HCT116 (cell line): ENCODE measurements at regions not wholly inside any gene's neighbourhood (a gene's known extent, or its start where the extent isn't known, plus 50 kb on each side); places are given as distances from the start of the nearest gene placed in this dataset.

Experiments
- ATAC-seq: fragments of 200-7000 bp; cut with Tn5 transposase; 2 replicates; pipeline ENCODE4 v1.9.1; 2020; ENCODE audit warnings: mild to moderate bottlenecking, moderate library complexity
- BruUV-seq: library from RNA; stranded (reverse); fragments of 400-500 nt; replicated peaks from 2 replicates; lab custom pipeline; 2021; lab: Mats Ljungman, UMichigan
- CTCF ChIA-PET: fragments of 300-600 bp; sonication (Branson Sonifier 250); formaldehyde crosslinking; loops from one replicate; lab custom pipeline; 2021; ENCODE audit warnings: antibody characterized with exemption; lab: Charles Lee
- POLR2A ChIA-PET: fragments of 300-600, 350-600 bp; sonication (Branson Sonifier 250); formaldehyde crosslinking; loops from one replicate; lab custom pipeline; 2021; ENCODE audit warnings: antibody characterized with exemption; lab: Charles Lee
- RAD21 ChIA-PET, 2 experiments: fragments of 300-600 bp; sonication (Branson Sonifier 250); formaldehyde crosslinking; loops; one replicate each; lab custom pipeline; 2023; ENCODE audit warnings: low total read pairs in 2 of 2; ENCODE audit not compliant: uncharacterized antibody in 2 of 2, unreplicated experiment in 2 of 2, low non-redundant PET in 1 of 2; lab: Charles Lee
- DNase-seq: peaks from one replicate; pipeline ENCODE4 v3.0.0-alpha.2; 2010; ENCODE audit warnings: low read depth, low spot score
- H2AFZ ChIP-seq: fragments of 200-600 bp; shearing (Covaris generic), sonication (generic); 2 replicates; pipeline ENCODE4 v1.6.1; 2017; ENCODE audit warnings: low read depth, mixed run types, mixed read lengths, antibody characterized with exemption, low read length; ENCODE audit not compliant: poor library complexity, severe bottlenecking
- H3K27ac ChIP-seq: 2 replicates; pipeline ENCODE4 v1.5.1; 2012; ENCODE audit warnings: low read depth, low read length
- H3K27me3 ChIP-seq: fragments of 200-600 bp; sonication (generic); 2 replicates; pipeline ENCODE4 v1.6.1; 2016; ENCODE audit warnings: mixed run types, low read length, mixed read lengths; ENCODE audit not compliant: insufficient read depth
- H3K36me3 ChIP-seq, 2 experiments: fragments of 200-500 bp in 1 of 2; fragments of 200-600 bp in 1 of 2; sonication (Bioruptor generic) in 1 of 2; sonication (generic) in 1 of 2; 2 replicates each; pipeline versions ENCODE4 v1.5.1 to v1.6.1; 2014 to 2016; ENCODE audit warnings: low read length in 2 of 2, inconsistent platforms in 1 of 2, mixed read lengths in 1 of 2, mixed run types in 1 of 2; ENCODE audit not compliant: insufficient read depth in 2 of 2, control insufficient read depth in 1 of 2
- H3K4me1 ChIP-seq, 2 experiments: fragments of 200-600 bp in 1 of 2; sonication (generic) in 1 of 2; 2 replicates each; pipeline versions ENCODE4 v1.5.1 to v1.6.1; 2012 to 2017; ENCODE audit warnings: low read length in 2 of 2, inconsistent platforms in 1 of 2, mild to moderate bottlenecking in 1 of 2, mixed read lengths in 1 of 2, mixed run types in 1 of 2, moderate library complexity in 1 of 2; ENCODE audit not compliant: insufficient read depth in 2 of 2, control insufficient read depth in 1 of 2
- H3K4me2 ChIP-seq: fragments of 200-600 bp; sonication (generic); 2 replicates; pipeline ENCODE4 v1.6.1; 2017; ENCODE audit warnings: mixed run types, low read length, mixed read lengths
- H3K4me3 ChIP-seq, 2 experiments: fragments of 200-600 bp in 1 of 2; sonication (generic) in 1 of 2; replicated peaks in 1 of 2; 2 replicates each; pipeline ENCODE4 v1.5.1; 2011 to 2016; ENCODE audit warnings: low read length in 2 of 2, control low read depth in 1 of 2, low read depth in 1 of 2, mild to moderate bottlenecking in 1 of 2, mixed read lengths in 1 of 2, mixed run types in 1 of 2
- H3K79me2 ChIP-seq: fragments of 200-600 bp; sonication (generic); 2 replicates; pipeline ENCODE4 v1.6.1; 2017; ENCODE audit warnings: mild to moderate bottlenecking, mixed run types, low read length, moderate library complexity, mixed read lengths; ENCODE audit not compliant: insufficient read depth
- H3K9ac ChIP-seq: fragments of 200-600 bp; sonication (generic); 2 replicates; pipeline ENCODE4 v1.6.1; 2016; ENCODE audit warnings: low read length, mixed read lengths
- H3K9me2 ChIP-seq: fragments of 200-600 bp; sonication (generic), shearing (Covaris generic); 2 replicates; pipeline ENCODE4 v1.6.1; 2017; ENCODE audit warnings: mixed run types, mild to moderate bottlenecking, moderate library complexity; ENCODE audit not compliant: insufficient read depth
- H3K9me3 ChIP-seq, 2 experiments: fragments of 200-500 bp in 1 of 2; fragments of 200-600 bp in 1 of 2; sonication (Bioruptor generic) in 1 of 2; sonication (generic) in 1 of 2; 2 replicates each; pipeline ENCODE4 v1.6.1; 2014 to 2017; ENCODE audit warnings: low read length in 2 of 2, mixed read lengths in 2 of 2, inconsistent platforms in 1 of 2, low read depth in 1 of 2, mild to moderate bottlenecking in 1 of 2, mixed run types in 1 of 2, moderate library complexity in 1 of 2; ENCODE audit not compliant: control insufficient read depth in 1 of 2, insufficient read depth in 1 of 2
- H4K20me1 ChIP-seq: fragments of 200-600 bp; sonication (generic), shearing (Covaris generic); 2 replicates; pipeline ENCODE4 v1.6.1; 2017; ENCODE audit warnings: mixed run types, mild to moderate bottlenecking, moderate library complexity; ENCODE audit not compliant: insufficient read depth
- ATF3 ChIP-seq: IDR thresholded peaks from 2 replicates; pipeline ENCODE4 v1.6.1; 2012
- CBX3 ChIP-seq: IDR thresholded peaks from 2 replicates; pipeline ENCODE4 v1.6.1; 2012; ENCODE audit warnings: low read depth
- CEBPB ChIP-seq: IDR thresholded peaks from 2 replicates; pipeline ENCODE4 v1.6.1; 2012; ENCODE audit warnings: low read depth
- EGR1 ChIP-seq: IDR thresholded peaks from 2 replicates; pipeline ENCODE4 v1.6.1; 2012; ENCODE audit warnings: low read depth
- EZH2 ChIP-seq: fragments of 200-600 bp; sonication (generic); IDR thresholded peaks from 2 replicates; pipeline ENCODE4 v1.6.1; 2017; ENCODE audit warnings: antibody characterized with exemption, mixed run types
- EZH2phosphoT487 ChIP-seq: fragments of 200-600 bp; IDR thresholded peaks from 2 replicates; pipeline ENCODE4 v1.6.1; 2018; ENCODE audit warnings: antibody characterized with exemption, borderline replicate concordance
- FOSL1 ChIP-seq: IDR thresholded peaks from 2 replicates; pipeline ENCODE4 v1.6.1; 2012; ENCODE audit warnings: low read depth
- JUND ChIP-seq: IDR thresholded peaks from 2 replicates; pipeline ENCODE4 v1.6.1; 2012
- MAX ChIP-seq: IDR thresholded peaks from 2 replicates; pipeline ENCODE4 v1.6.1; 2012
- POLR2AphosphoS5 ChIP-seq: IDR thresholded peaks from 2 replicates; pipeline ENCODE4 v1.6.1; 2011; ENCODE audit warnings: mild to moderate bottlenecking, low read depth, low read length, moderate library complexity
- RAD21 ChIP-seq: IDR thresholded peaks from 2 replicates; pipeline ENCODE4 v1.6.1; 2012; ENCODE audit warnings: low read depth, mild to moderate bottlenecking
- REST ChIP-seq: IDR thresholded peaks from 2 replicates; pipeline ENCODE4 v1.6.1; 2012; ENCODE audit warnings: low read depth
- SIN3A ChIP-seq: IDR thresholded peaks from 2 replicates; pipeline ENCODE4 v1.6.1; 2012; ENCODE audit warnings: low read depth
- SRF ChIP-seq: IDR thresholded peaks from 2 replicates; pipeline ENCODE4 v1.6.1; 2012; ENCODE audit warnings: low read depth
- YY1 ChIP-seq: IDR thresholded peaks from 2 replicates; pipeline ENCODE4 v1.6.1; 2011; ENCODE audit warnings: low read length, low read depth, moderate library complexity, mild to moderate bottlenecking; ENCODE audit not compliant: insufficient replicate concordance; ENCODE audit errors: extremely low read depth
- ZBTB33 ChIP-seq: IDR thresholded peaks from 2 replicates; pipeline ENCODE4 v1.6.1; 2011; ENCODE audit warnings: mild to moderate bottlenecking, low read length, moderate library complexity; ENCODE audit not compliant: insufficient replicate concordance; ENCODE audit errors: extremely low read depth
- ZFX ChIP-seq: fragments of 450-650 bp; IDR thresholded peaks from 2 replicates; pipeline ENCODE4 v1.6.1; 2017
- ZNF274 ChIP-seq: fragments of 200-500 bp; sonication (Bioruptor generic); IDR thresholded peaks from 2 replicates; pipeline ENCODE4 v1.6.1; 2014; ENCODE audit warnings: mild to moderate bottlenecking, low read depth, low read length, inconsistent platforms
- intact Hi-C: fragments of 100-400 bp; cut with micrococcal nuclease; formaldehyde crosslinking; loops from 2 replicates; pipeline ENCODE4 v1.10.0; 2022

- TF ChIP-seq JUND (no peak), ZNF274 (no peak), MAX (no peak), EZH2phosphoT487 (no peak), REST (no peak), CBX3 (no peak), CEBPB (no peak), EZH2 (no peak), SRF (no peak), POLR2AphosphoS5 (no peak), EGR1 (no peak), SIN3A (no peak), YY1 (no peak), FOSL1 (no peak), ZBTB33 (no peak), RAD21 (no peak), ZFX (no peak), ATF3 (no peak)
- ATAC-seq (no peak), DNase-seq (no peak)
- no peak overlapping the region for H3K9ac ChIP-seq
- ChIA-PET CTCF (no interaction called here), POLR2A (no interaction called here), RAD21 (no interaction called here)
- H2AFZ ChIP-seq = no peak overlapping the region
- H3K4me1 ChIP-seq = no peaks in the 10 kb centered on the region
- H3K36me3 ChIP-seq = no peaks in the 10 kb centered on the region
- no peaks in the 10 kb centered on the region for H3K9me3 ChIP-seq
- BruUV-seq = no TSS peak
- no peaks in the 10 kb centered on the region for H3K79me2 ChIP-seq
- H3K27me3 ChIP-seq = peaks cover 17% of the 10 kb centered on the region; the same call in 1 of the 2 replicates
- no peaks in the 10 kb centered on the region for H4K20me1 ChIP-seq
- H3K4me2 ChIP-seq = no peak overlapping the region
- no peak overlapping the region for H3K4me3 ChIP-seq
- no peaks in the 10 kb centered on the region for H3K9me2 ChIP-seq
- intact Hi-C loops = no loop called here
- no peak overlapping the region for H3K27ac ChIP-seq
Observed at GRCh38 chr2:65934992-65935629, 499.8 kb upstream of the MEIS1 start.
